Head of caudate nucleus (tissue), 42 donors: ENCODE measurements at regions not wholly inside any gene's neighbourhood (a gene's known extent, or its start where the extent isn't known, plus 50 kb on each side); places are given as distances from the start of the nearest gene placed in this dataset.

Experiments used
- DNase-seq, 42 donors: peaks; one replicate each; pipeline versions ENCODE4 v3.0.0 to v3.0.0-alpha.2; 2020 to 2021; ENCODE audit warnings: mixed read lengths in 7 of 42
- intact Hi-C: fragments of 100-400 bp; cut with DNase I; formaldehyde crosslinking; loops from one replicate; pipeline ENCODE4 v1.15.0; 2022

- DNase-seq = no peak
- intact Hi-C loops = no loop called here
Measured at GRCh38 chr1:243923292-243924171, 73.5 kb upstream of the AKT3 start.

GRCh38 chr1:243921111-243921510 lies 71.1 kb upstream of the AKT3 start:
- no peak for DNase-seq
- intact Hi-C loops = no loop called here

- DNase-seq = peak in 5 of 42 donors; percentile 24 to 50 (median 49)
- intact Hi-C loops = no loop called here
Measured at GRCh38 chr1:243917863-243918565, 68.0 kb upstream of the AKT3 start.

GRCh38 chr1:243917177-243917862 lies 67.3 kb upstream of the AKT3 start:
- intact Hi-C loops = no loop called here
- peak in 41 of 42 donors; percentile 38 to 88 (median 72) for DNase-seq

GRCh38 chr1:243916160-243916559 lies 66.1 kb upstream of the AKT3 start:
- intact Hi-C loops = no loop called here
- no peak for DNase-seq

- intact Hi-C loops = no loop called here
- DNase-seq = no peak
Measured at GRCh38 chr1:243912347-243912746, 62.3 kb upstream of the AKT3 start.

GRCh38 chr1:243910607-243911006 lies 60.6 kb upstream of the AKT3 start:
- intact Hi-C loops = no loop called here
- DNase-seq = no peak

GRCh38 chr1:243903895-243904294 lies 53.9 kb upstream of the AKT3 start:
- DNase-seq = peak in 1 of 42 donors; percentile 22
- intact Hi-C loops = loop anchor here (10.0 kb wide), 1 partner anchor 49 kb away; the partner anchor contains the start of gene AKT3

GRCh38 chr1:243903041-243903440 lies 53.0 kb upstream of the AKT3 start:
- intact Hi-C loops = loop anchor here (10.0 kb wide), 1 partner anchor 48 kb away; the partner anchor contains the start of gene AKT3
- peak in 2 of 42 donors; percentile 27 to 46 for DNase-seq

GRCh38 chr1:243902100-243902499 lies 52.1 kb upstream of the AKT3 start:
- DNase-seq = no peak
- intact Hi-C loops = loop anchor here (10.0 kb wide), 1 partner anchor 47 kb away; the partner anchor contains the start of gene AKT3
